K562 (cell line): ENCODE measurements at regions not wholly inside any gene's neighbourhood (a gene's known extent, or its start where the extent isn't known, plus 50 kb on each side); places are given as distances from the start of the nearest gene placed in this dataset.

Experiments
- CREM ChIP-seq: IDR thresholded peaks from 2 replicates; pipeline ENCODE4 v1.6.1; 2014; ENCODE audit warnings: antibody characterized with exemption, low read depth
- DEAF1 ChIP-seq: fragments of 450-650 bp; formaldehyde crosslinking; IDR thresholded peaks from 2 replicates; pipeline ENCODE4 v1.4.0; 2020; ENCODE audit warnings: mild to moderate bottlenecking, moderate library complexity
- DLX4 ChIP-seq: fragments of 250-450 bp; sonication (Bioruptor Pico); IDR thresholded peaks from 2 replicates; pipeline ENCODE4 v1.6.1; 2021; ENCODE audit warnings: mild to moderate bottlenecking
- MED1 ChIP-seq: sonication (generic); formaldehyde crosslinking; IDR thresholded peaks from 2 replicates; pipeline ENCODE4 v1.8.1; 2023; ENCODE audit warnings: missing genetic modification reagents, borderline replicate concordance
- NEUROD1 ChIP-seq: fragments of 150-350 bp; IDR thresholded peaks from 2 replicates; pipeline ENCODE4 v1.6.1; 2014; ENCODE audit warnings: borderline replicate concordance, low read length, low read depth; ENCODE audit not compliant: partially characterized antibody
- NR3C1 ChIP-seq: sonication (generic); formaldehyde crosslinking; IDR thresholded peaks from 2 replicates; pipeline ENCODE4 v1.8.1; 2022; ENCODE audit warnings: missing genetic modification reagents
- PTRF ChIP-seq: fragments of 450-650 bp; IDR thresholded peaks from 2 replicates; pipeline ENCODE4 v1.6.1; 2016; ENCODE audit warnings: mild to moderate bottlenecking, missing genetic modification characterization, missing compliant biosample characterization
- SLC30A9 ChIP-seq: fragments of 250-450 bp; sonication (Bioruptor Pico); IDR thresholded peaks from 2 replicates; pipeline ENCODE4 v1.8.0; 2022; ENCODE audit warnings: mild to moderate bottlenecking, moderate library complexity
- TFAM ChIP-seq: fragments of 250-450 bp; sonication (Bioruptor Pico); conservative IDR thresholded peaks from 2 replicates; pipeline ENCODE4 v1.5.0; 2021; ENCODE audit warnings: mild to moderate bottlenecking, moderate library complexity
- ZEB2 ChIP-seq: fragments of 450-650 bp; IDR thresholded peaks from 2 replicates; pipeline ENCODE4 v1.6.1; 2016
- ZNF3 ChIP-seq: fragments of 250-450 bp; sonication (Bioruptor Pico); IDR thresholded peaks from 2 replicates; pipeline ENCODE4 v1.5.0; 2021; ENCODE audit warnings: mild to moderate bottlenecking, moderate library complexity
- ZNF449 ChIP-seq: fragments of 250-450 bp; sonication (Bioruptor Pico); IDR thresholded peaks from 2 replicates; pipeline ENCODE4 v1.8.0; 2022; ENCODE audit warnings: moderate library complexity, mild to moderate bottlenecking, inconsistent platforms
- TF ChIP-seq, protein P1 (sequence below): fragments of 250-450 bp; sonication (Bioruptor Pico); IDR thresholded peaks from 2 replicates; pipeline ENCODE4 v1.4.0; 2020

DNA sequence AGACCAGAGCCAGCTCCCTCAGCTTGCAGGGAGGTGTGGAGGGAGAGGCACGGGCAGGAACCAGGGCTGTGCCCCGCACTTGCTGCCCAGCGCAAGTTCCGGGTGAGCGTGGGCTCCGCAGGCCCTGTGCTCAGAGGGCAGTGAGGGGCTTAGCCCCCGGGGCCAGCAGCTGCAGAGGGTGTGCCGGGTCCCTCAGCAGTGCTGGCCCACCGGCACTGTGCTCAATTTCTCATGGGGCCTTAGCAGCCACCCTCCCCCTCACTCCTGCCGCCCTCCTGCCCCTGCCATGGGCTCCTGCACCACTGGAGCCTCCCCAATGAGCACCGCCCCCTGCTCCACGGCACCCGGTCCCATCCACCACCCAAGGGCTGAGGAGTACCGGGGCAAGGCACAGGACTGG lies 104.6 kb upstream of the SRD5A3 start (continued):
- no peak for TF ChIP-seq ZNF3 (CRISPR knock-in tag)
- TF ChIP-seq NR3C1: no peak
- no peak for TF ChIP-seq DLX4
- TF ChIP-seq MED1 (CRISPR knock-in tag): no peak
- no peak for TF ChIP-seq PTRF (tag)
- no peak for TF ChIP-seq DEAF1
- TF ChIP-seq NEUROD1: no peak
- TF ChIP-seq ZNF449 (CRISPR knock-in tag): no peak
- TF ChIP-seq, protein P1, sequence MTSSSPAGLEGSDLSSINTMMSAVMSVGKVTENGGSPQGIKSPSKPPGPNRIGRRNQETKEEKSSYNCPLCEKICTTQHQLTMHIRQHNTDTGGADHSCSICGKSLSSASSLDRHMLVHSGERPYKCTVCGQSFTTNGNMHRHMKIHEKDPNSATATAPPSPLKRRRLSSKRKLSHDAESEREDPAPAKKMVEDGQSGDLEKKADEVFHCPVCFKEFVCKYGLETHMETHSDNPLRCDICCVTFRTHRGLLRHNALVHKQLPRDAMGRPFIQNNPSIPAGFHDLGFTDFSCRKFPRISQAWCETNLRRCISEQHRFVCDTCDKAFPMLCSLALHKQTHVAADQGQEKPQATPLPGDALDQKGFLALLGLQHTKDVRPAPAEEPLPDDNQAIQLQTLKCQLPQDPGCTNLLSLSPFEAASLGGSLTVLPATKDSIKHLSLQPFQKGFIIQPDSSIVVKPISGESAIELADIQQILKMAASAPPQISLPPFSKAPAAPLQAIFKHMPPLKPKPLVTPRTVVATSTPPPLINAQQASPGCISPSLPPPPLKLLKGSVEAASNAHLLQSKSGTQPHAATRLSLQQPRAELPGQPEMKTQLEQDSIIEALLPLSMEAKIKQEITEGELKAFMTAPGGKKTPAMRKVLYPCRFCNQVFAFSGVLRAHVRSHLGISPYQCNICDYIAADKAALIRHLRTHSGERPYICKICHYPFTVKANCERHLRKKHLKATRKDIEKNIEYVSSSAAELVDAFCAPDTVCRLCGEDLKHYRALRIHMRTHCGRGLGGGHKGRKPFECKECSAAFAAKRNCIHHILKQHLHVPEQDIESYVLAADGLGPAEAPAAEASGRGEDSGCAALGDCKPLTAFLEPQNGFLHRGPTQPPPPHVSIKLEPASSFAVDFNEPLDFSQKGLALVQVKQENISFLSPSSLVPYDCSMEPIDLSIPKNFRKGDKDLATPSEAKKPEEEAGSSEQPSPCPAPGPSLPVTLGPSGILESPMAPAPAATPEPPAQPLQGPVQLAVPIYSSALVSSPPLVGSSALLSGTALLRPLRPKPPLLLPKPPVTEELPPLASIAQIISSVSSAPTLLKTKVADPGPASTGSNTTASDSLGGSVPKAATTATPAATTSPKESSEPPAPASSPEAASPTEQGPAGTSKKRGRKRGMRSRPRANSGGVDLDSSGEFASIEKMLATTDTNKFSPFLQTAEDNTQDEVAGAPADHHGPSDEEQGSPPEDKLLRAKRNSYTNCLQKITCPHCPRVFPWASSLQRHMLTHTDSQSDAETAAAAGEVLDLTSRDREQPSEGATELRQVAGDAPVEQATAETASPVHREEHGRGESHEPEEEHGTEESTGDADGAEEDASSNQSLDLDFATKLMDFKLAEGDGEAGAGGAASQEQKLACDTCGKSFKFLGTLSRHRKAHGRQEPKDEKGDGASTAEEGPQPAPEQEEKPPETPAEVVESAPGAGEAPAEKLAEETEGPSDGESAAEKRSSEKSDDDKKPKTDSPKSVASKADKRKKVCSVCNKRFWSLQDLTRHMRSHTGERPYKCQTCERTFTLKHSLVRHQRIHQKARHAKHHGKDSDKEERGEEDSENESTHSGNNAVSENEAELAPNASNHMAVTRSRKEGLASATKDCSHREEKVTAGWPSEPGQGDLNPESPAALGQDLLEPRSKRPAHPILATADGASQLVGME (CRISPR knock-in tag): no peak
- TF ChIP-seq SLC30A9 (CRISPR knock-in tag): no peak
- TF ChIP-seq TFAM: no peak
- no peak for TF ChIP-seq CREM
- no peak for TF ChIP-seq ZEB2
